ENCODE measurements at regions not wholly inside any gene's neighbourhood (a gene's known extent, or its start where the extent isn't known, plus 50 kb on each side); places are given as distances from the start of the nearest gene placed in this dataset.

DNA sequence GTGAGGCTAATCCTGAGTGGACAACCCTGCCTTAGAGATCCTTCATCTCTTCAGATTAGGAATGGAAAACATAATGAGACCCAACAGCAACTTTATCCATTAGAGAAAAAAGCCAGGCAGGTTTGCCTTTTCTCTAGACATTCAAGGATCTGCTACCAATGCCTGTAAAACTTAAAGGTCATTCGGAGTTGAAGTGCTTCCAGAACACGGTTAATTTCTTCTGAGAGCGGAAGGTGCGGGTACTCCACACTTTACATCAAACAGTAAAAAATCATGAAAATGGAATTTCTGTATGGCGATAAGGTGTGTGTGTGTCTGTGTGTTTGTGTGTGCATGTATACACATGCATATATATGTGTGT is 65.2 kb upstream of the PRKACB start:
- no peak for DNase-seq
- Histone ChIP-seq H3K27ac (ENCODE audit: low read depth, low read length) (peak overlapping the region; percentile 66), H3K27me3 (ENCODE audit: control insufficient read depth in 2 of 2, insufficient read depth in 2 of 2, low read length in 2 of 2) (no peaks in the 10 kb centered on the region), H3K4me3 (ENCODE audit: low read length) (peak overlapping the region; percentile 70), H3K4me1 (ENCODE audit: control insufficient read depth in 2 of 2, insufficient read depth in 2 of 2, low read length in 2 of 2) (peaks cover 9 to 10% of the 10 kb centered on the region in 2 donors), H3K36me3 (ENCODE audit: control insufficient read depth in 2 of 3, insufficient read depth in 3 of 3, low read length in 3 of 3) (peaks cover 0 to 3% (median 0%) of the 10 kb centered on the region in 3 experiments), H3K9me3 (ENCODE audit: control insufficient read depth in 2 of 3, low read length in 3 of 3) (no peaks in the 10 kb centered on the region)
- intact Hi-C loops (cut with micrococcal nuclease), result loop anchor here (1.0 to 10.0 kb wide), 18 partner anchors 11 to 1626 kb away; partner anchors contain the start of genes SSX2IP (in 2 of the 2), TTLL7 (in 2 of the 2), BCL10 (in 1 of the 2) and CTBS (in 1 of the 2)
- POLR2A ChIA-PET, result interaction anchor here (4.8 kb wide), 1 partner anchor 11 kb away, joined by 20 read pairs; no protein-coding TSS in a partner anchor
- Mint-ChIP-seq H3K4me3 (peak overlapping the region; percentile 84 to 90 (median 88)), H3K27ac (peak overlapping the region in 8 of 9 donors; percentile 29 to 73 (median 58)), H3K9me3 (no peaks in the 10 kb centered on the region), H3K36me3 (peaks cover 0 to 1% (median 0%) of the 10 kb centered on the region in 5 donors), H3K27me3 (peaks cover 0 to 36% (median 0%) of the 10 kb centered on the region in 5 donors), H3K4me1 (peaks cover 6 to 23% (median 14%) of the 10 kb centered on the region in 7 donors)
- no peak for ATAC-seq
- CTCF ChIA-PET, result no interaction called here

- Mint-ChIP-seq H3K27me3 (peaks cover 0 to 35% (median 0%) of the 10 kb centered on the region in 5 donors), H3K27ac (peak overlapping the region in 8 of 9 donors; percentile 29 to 73 (median 58)), H3K36me3 (peaks cover 0 to 1% (median 0%) of the 10 kb centered on the region in 5 donors), H3K9me3 (no peaks in the 10 kb centered on the region), H3K4me1 (peaks cover 6 to 23% (median 14%) of the 10 kb centered on the region in 7 donors), H3K4me3 (peak overlapping the region; percentile 84 to 90 (median 88))
- H3K27me3 ChIP-seq (ENCODE audit: control insufficient read depth in 2 of 2, insufficient read depth in 2 of 2, low read length in 2 of 2), result no peaks in the 10 kb centered on the region
- ChIA-PET POLR2A (interaction anchor here (4.8 kb wide), 1 partner anchor 12 kb away, joined by 20 read pairs; no protein-coding TSS in a partner anchor), CTCF (interaction anchor here (0.5 kb wide), 1 partner anchor 1176 kb away, joined by 3 read pairs; no protein-coding TSS in a partner anchor)
- H3K4me3 ChIP-seq (ENCODE audit: low read length), result peak overlapping the region; percentile 70
- H3K9me3 ChIP-seq (ENCODE audit: control insufficient read depth in 2 of 3, low read length in 3 of 3), result no peaks in the 10 kb centered on the region
- peaks cover 0 to 3% (median 0%) of the 10 kb centered on the region in 3 experiments for H3K36me3 ChIP-seq (ENCODE audit: control insufficient read depth in 2 of 3, insufficient read depth in 3 of 3, low read length in 3 of 3)
- ATAC-seq (peak; percentile 42), DNase-seq (peak in 1 of 9 donors; percentile 12)
- intact Hi-C loops (cut with micrococcal nuclease), result loop anchor here (1.0 to 10.0 kb wide), 18 partner anchors 12 to 1627 kb away; partner anchors contain the start of genes SSX2IP (in 2 of the 2), TTLL7 (in 2 of the 2), BCL10 (in 1 of the 2) and CTBS (in 1 of the 2)
- peaks cover 9 to 10% of the 10 kb centered on the region in 2 donors for H3K4me1 ChIP-seq (ENCODE audit: control insufficient read depth in 2 of 2, insufficient read depth in 2 of 2, low read length in 2 of 2)
- peak overlapping the region; percentile 66 for H3K27ac ChIP-seq (ENCODE audit: low read depth, low read length)
These were observed 65.8 kb upstream of the PRKACB start for GRCh38 chr1:84078108-84078841.

DNA sequence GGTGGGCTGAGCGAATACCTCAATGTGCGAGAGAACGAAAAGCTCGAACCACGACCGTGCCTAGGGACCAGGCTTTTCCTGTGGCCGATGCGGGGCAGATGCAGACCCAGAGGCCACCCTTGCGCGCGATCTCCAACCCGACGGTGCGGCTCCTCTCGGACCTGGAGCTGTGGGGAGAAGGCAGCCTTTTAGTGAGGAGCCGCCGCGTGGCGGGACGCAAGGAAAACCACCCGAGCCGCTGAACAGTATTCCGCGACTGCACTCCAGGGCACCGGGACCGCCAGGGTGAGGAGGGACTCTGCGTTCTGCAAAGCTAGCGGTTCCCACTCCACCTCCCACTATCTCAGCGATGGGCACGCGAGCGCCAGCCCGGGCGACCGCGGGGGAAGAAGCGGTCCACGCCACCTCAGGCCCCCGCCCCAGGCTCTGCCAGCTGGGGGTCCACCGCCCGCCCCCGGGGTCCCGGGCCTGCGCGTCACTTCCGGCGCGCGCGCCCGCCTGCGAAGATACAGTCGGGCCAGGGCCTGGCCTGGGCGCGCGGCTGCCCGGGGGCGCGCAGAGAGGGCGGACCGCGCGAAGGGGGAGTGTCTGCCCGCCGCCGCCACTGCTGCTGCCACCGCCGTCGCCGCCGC is 66.5 kb upstream of the PRKACB start:
- peak; percentile 97 for ATAC-seq
- Histone ChIP-seq H3K27ac (ENCODE audit: low read depth, low read length) (peak overlapping the region; percentile 66), H3K4me1 (ENCODE audit: control insufficient read depth in 2 of 2, insufficient read depth in 2 of 2, low read length in 2 of 2) (peaks cover 9 to 10% of the 10 kb centered on the region in 2 donors), H3K4me3 (ENCODE audit: low read length) (peak overlapping the region; percentile 79), H3K27me3 (ENCODE audit: control insufficient read depth in 2 of 2, insufficient read depth in 2 of 2, low read length in 2 of 2) (no peaks in the 10 kb centered on the region), H3K36me3 (ENCODE audit: control insufficient read depth in 2 of 3, insufficient read depth in 3 of 3, low read length in 3 of 3) (peaks cover 0 to 3% (median 0%) of the 10 kb centered on the region in 3 experiments), H3K9me3 (ENCODE audit: control insufficient read depth in 2 of 3, low read length in 3 of 3) (no peaks in the 10 kb centered on the region)
- peaks cover 0 to 35% (median 0%) of the 10 kb centered on the region in 5 donors for H3K27me3 Mint-ChIP-seq
- H3K4me1 Mint-ChIP-seq, result peaks cover 6 to 23% (median 14%) of the 10 kb centered on the region in 7 donors
- H3K4me3 Mint-ChIP-seq, result peak overlapping the region; percentile 84 to 93 (median 90)
- CTCF ChIA-PET, result interaction anchor here (0.5 to 0.6 kb wide), 2 partner anchors 13 to 1177 kb away, joined by 3 read pairs; no protein-coding TSS in a partner anchor
- peak; percentile 64 to 79 (median 72) for DNase-seq
- peaks cover 0 to 1% (median 0%) of the 10 kb centered on the region in 5 donors for H3K36me3 Mint-ChIP-seq
- H3K9me3 Mint-ChIP-seq, result no peaks in the 10 kb centered on the region
- intact Hi-C loops (cut with micrococcal nuclease), result loop anchor here (1.0 to 10.0 kb wide), 20 partner anchors 13 to 1627 kb away; partner anchors contain the start of genes GNG5 (in 2 of the 2), SPATA1 (in 2 of the 2), SSX2IP (in 2 of the 2) and TTLL7 (in 2 of the 2)
- POLR2A ChIA-PET, result interaction anchor here (0.6 to 4.8 kb wide), 2 partner anchors 12 to 805 kb away, joined by 3 to 20 read pairs; no protein-coding TSS in a partner anchor
- peak overlapping the region; percentile 23 to 87 (median 75) for H3K27ac Mint-ChIP-seq

GRCh38 chr1:84073266-84073665 is 70.8 kb upstream of the PRKACB start:
- Mint-ChIP-seq H3K27ac (no peak overlapping the region), H3K36me3 (peaks cover 0 to 4% (median 0%) of the 10 kb centered on the region in 5 donors), H3K9me3 (peaks cover 0 to 18% (median 11%) of the 10 kb centered on the region in 11 donors), H3K4me1 (peaks cover 0 to 12% (median 7%) of the 10 kb centered on the region in 7 donors), H3K4me3 (no peak overlapping the region), H3K27me3 (peaks cover 7 to 22% (median 12%) of the 10 kb centered on the region in 5 donors)
- POLR2A ChIA-PET, result no interaction called here
- no peak overlapping the region for H3K27ac ChIP-seq (ENCODE audit: low read depth, low read length)
- CTCF ChIA-PET, result no interaction called here
- H3K9me3 ChIP-seq (ENCODE audit: control insufficient read depth in 2 of 3, low read length in 3 of 3), result no peaks in the 10 kb centered on the region
- peaks cover 0 to 3% (median 0%) of the 10 kb centered on the region in 3 experiments for H3K36me3 ChIP-seq (ENCODE audit: control insufficient read depth in 2 of 3, insufficient read depth in 3 of 3, low read length in 3 of 3)
- no peaks in the 10 kb centered on the region for H3K27me3 ChIP-seq (ENCODE audit: control insufficient read depth in 2 of 2, insufficient read depth in 2 of 2, low read length in 2 of 2)
- no peak overlapping the region for H3K4me3 ChIP-seq (ENCODE audit: low read length)
- no peak for DNase-seq
- intact Hi-C loops (cut with micrococcal nuclease), result loop anchor here (10.0 kb wide), 2 partner anchors 872 to 1632 kb away; partner anchors contain the start of gene ZNHIT6 (in 1 of the 2)
- ATAC-seq, result no peak
- H3K4me1 ChIP-seq (ENCODE audit: control insufficient read depth in 2 of 2, insufficient read depth in 2 of 2, low read length in 2 of 2), result no peaks in the 10 kb centered on the region

GRCh38 chr1:84069236-84069845 is 70.4 kb upstream of the TTLL7 start:
- no peaks in the 10 kb centered on the region for H3K36me3 ChIP-seq (ENCODE audit: control insufficient read depth in 2 of 3, insufficient read depth in 3 of 3, low read length in 3 of 3)
- H3K4me1 ChIP-seq (ENCODE audit: control insufficient read depth in 2 of 2, insufficient read depth in 2 of 2, low read length in 2 of 2), result no peaks in the 10 kb centered on the region
- no peak for ATAC-seq
- H3K9me3 Mint-ChIP-seq, result peaks cover 0 to 19% (median 11%) of the 10 kb centered on the region in 11 donors
- peaks cover 15 to 37% (median 28%) of the 10 kb centered on the region in 5 donors for H3K27me3 Mint-ChIP-seq
- POLR2A ChIA-PET, result no interaction called here
- H3K27me3 ChIP-seq (ENCODE audit: control insufficient read depth in 2 of 2, insufficient read depth in 2 of 2, low read length in 2 of 2), result no peaks in the 10 kb centered on the region
- no peak overlapping the region for H3K4me3 Mint-ChIP-seq
- intact Hi-C loops (cut with micrococcal nuclease), result no loop called here
- H3K27ac ChIP-seq (ENCODE audit: low read depth, low read length), result no peak overlapping the region
- H3K4me3 ChIP-seq (ENCODE audit: low read length), result no peak overlapping the region
- H3K36me3 Mint-ChIP-seq, result peaks cover 0 to 4% (median 0%) of the 10 kb centered on the region in 5 donors
- no peak overlapping the region for H3K27ac Mint-ChIP-seq
- CTCF ChIA-PET, result no interaction called here
- H3K4me1 Mint-ChIP-seq, result no peaks in the 10 kb centered on the region
- H3K9me3 ChIP-seq (ENCODE audit: control insufficient read depth in 2 of 3, low read length in 3 of 3), result no peaks in the 10 kb centered on the region
- DNase-seq, result no peak

DNA sequence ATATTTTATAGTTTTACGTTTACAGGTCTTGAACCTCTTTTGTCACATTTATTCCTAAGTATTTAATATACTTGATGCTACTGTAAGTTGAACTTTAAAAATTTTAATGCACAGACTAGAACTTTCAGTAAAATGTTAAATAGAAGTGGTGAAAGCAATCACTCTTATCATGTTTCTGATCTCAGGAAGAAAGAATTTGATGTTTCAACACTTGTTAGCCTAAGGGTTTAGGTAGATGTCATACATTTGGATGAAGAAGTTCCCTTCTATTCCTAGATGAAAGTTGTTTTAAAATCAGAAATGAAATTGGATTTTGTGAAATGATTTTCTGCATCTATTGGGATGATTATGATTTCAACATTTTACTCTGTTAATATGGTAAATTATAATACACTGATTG is 63.6 kb upstream of the TTLL7 start:
- no peak overlapping the region for H3K4me3 ChIP-seq (ENCODE audit: low read length)
- no peak overlapping the region for H3K27ac ChIP-seq (ENCODE audit: low read depth, low read length)
- H3K27me3 ChIP-seq (ENCODE audit: control insufficient read depth in 2 of 2, insufficient read depth in 2 of 2, low read length in 2 of 2), result peaks cover 0 to 3% of the 10 kb centered on the region in 2 donors
- Mint-ChIP-seq H3K27ac (no peak overlapping the region), H3K9me3 (no peaks in the 10 kb centered on the region), H3K36me3 (no peaks in the 10 kb centered on the region), H3K4me1 (no peaks in the 10 kb centered on the region), H3K27me3 (peaks cover 7 to 38% (median 28%) of the 10 kb centered on the region in 5 donors), H3K4me3 (no peak overlapping the region)
- H3K36me3 ChIP-seq (ENCODE audit: control insufficient read depth in 2 of 3, insufficient read depth in 3 of 3, low read length in 3 of 3), result no peaks in the 10 kb centered on the region
- no peaks in the 10 kb centered on the region for H3K9me3 ChIP-seq (ENCODE audit: control insufficient read depth in 2 of 3, low read length in 3 of 3)
- H3K4me1 ChIP-seq (ENCODE audit: control insufficient read depth in 2 of 2, insufficient read depth in 2 of 2, low read length in 2 of 2), result no peaks in the 10 kb centered on the region
- intact Hi-C loops (cut with micrococcal nuclease), result no loop called here
- ChIA-PET CTCF (no interaction called here), POLR2A (no interaction called here)
- ATAC-seq, result no peak
- DNase-seq, result no peak
